ENCODE measurements at regions not wholly inside any gene's neighbourhood (a gene's known extent, or its start where the extent isn't known, plus 50 kb on each side); places are given as distances from the start of the nearest gene placed in this dataset.

- Histone ChIP-seq H3K79me2 (ENCODE audit: control insufficient read depth, insufficient read depth, low read length) (no peaks in the 10 kb centered on the region), H3K4me2 (ENCODE audit: control insufficient read depth, insufficient read depth) (no peak overlapping the region), H3K9me3 (replicated peaks; ENCODE audit: control insufficient read depth, insufficient read depth, low read length) (no peaks in the 10 kb centered on the region; the same call in 2 of the 3 replicates), H3K9ac (ENCODE audit: control insufficient read depth, insufficient read depth, low read length) (no peak overlapping the region), H3K36me3 (ENCODE audit: control insufficient read depth in 2 of 2, insufficient read depth in 2 of 2, low read length in 1 of 2) (no peaks in the 10 kb centered on the region), H3K27ac (ENCODE audit: control insufficient read depth, insufficient read depth) (no peak overlapping the region), H3K4me1 (ENCODE audit: control insufficient read depth, insufficient read depth, low read length) (no peaks in the 10 kb centered on the region), H3K27me3 (replicated peaks in 1 of 2; ENCODE audit: control insufficient read depth in 2 of 2, insufficient read depth in 2 of 2, low read length in 1 of 2) (no peaks in the 10 kb centered on the region), H3K4me3 (no peak overlapping the region), H4K20me1 (ENCODE audit: control insufficient read depth, insufficient read depth) (no peaks in the 10 kb centered on the region), H2AFZ (ENCODE audit: control insufficient read depth, low read depth, low read length) (no peak overlapping the region)
- no peak for DNase-seq (ENCODE audit: low read depth, low spot score)
- FAIRE-seq, result no peak
- TF ChIP-seq PKNOX1 (IDR thresholded peaks at IDR 0.05), result peak; percentile 38; the same call in 1 of the 2 replicates
- TF ChIP-seq SIN3A (IDR thresholded peaks at IDR 0.05; ENCODE audit: low read depth, low read length), result no peak
- ChIA-PET POLR2A (no interaction called here), SMC1A (ENCODE audit: uncharacterized antibody, unreplicated experiment) (no interaction called here), CTCF (no interaction called here), RAD21 (ENCODE audit: unreplicated experiment) (no interaction called here)
- ATAC-seq, result no peak
- intact Hi-C loops (cut with micrococcal nuclease; ENCODE audit: unreplicated experiment) (no loop called here), in situ Hi-C loops (cut with MboI) (no loop called here)
- BruUV-seq (replicated peaks), result no TSS peak
These were observed 83.5 kb upstream of the BCAR3 start for GRCh38 chr1:93765099-93765498.

- SMC1A ChIA-PET (ENCODE audit: uncharacterized antibody, unreplicated experiment), result no interaction called here
- BruUV-seq (replicated peaks), result no TSS peak
- H3K9ac ChIP-seq (ENCODE audit: control insufficient read depth, insufficient read depth, low read length), result no peak overlapping the region
- in situ Hi-C loops (cut with MboI) (no loop called here), intact Hi-C loops (cut with micrococcal nuclease; ENCODE audit: unreplicated experiment) (no loop called here)
- DNase-seq (ENCODE audit: low read depth, low spot score) (no peak), ATAC-seq (no peak), FAIRE-seq (no peak)
- POLR2A ChIA-PET, result no interaction called here
- no peaks in the 10 kb centered on the region for H3K4me1 ChIP-seq (ENCODE audit: control insufficient read depth, insufficient read depth, low read length)
- WGBS (ENCODE audit: insufficient coverage, insufficient replicate concordance, low lambda C conversion rate, missing lambda C conversion rate), result 69% methylated on average over 5 of the region's 5 CpGs
- no peaks in the 10 kb centered on the region for H3K27me3 ChIP-seq (replicated peaks in 1 of 2; ENCODE audit: control insufficient read depth in 2 of 2, insufficient read depth in 2 of 2, low read length in 1 of 2)
- H3K4me2 ChIP-seq (ENCODE audit: control insufficient read depth, insufficient read depth), result no peak overlapping the region
- H2AFZ ChIP-seq (ENCODE audit: control insufficient read depth, low read depth, low read length), result no peak overlapping the region
- H3K36me3 ChIP-seq (ENCODE audit: control insufficient read depth in 2 of 2, insufficient read depth in 2 of 2, low read length in 1 of 2), result no peaks in the 10 kb centered on the region
- no peak overlapping the region for H3K4me3 ChIP-seq
- no peaks in the 10 kb centered on the region for H4K20me1 ChIP-seq (ENCODE audit: control insufficient read depth, insufficient read depth)
- no peaks in the 10 kb centered on the region for H3K79me2 ChIP-seq (ENCODE audit: control insufficient read depth, insufficient read depth, low read length)
- no peaks in the 10 kb centered on the region; the same call in 2 of the 3 replicates for H3K9me3 ChIP-seq (replicated peaks; ENCODE audit: control insufficient read depth, insufficient read depth, low read length)
- H3K27ac ChIP-seq (ENCODE audit: control insufficient read depth, insufficient read depth), result no peak overlapping the region
- CTCF ChIA-PET, result no interaction called here
- RAD21 ChIA-PET (ENCODE audit: unreplicated experiment), result no interaction called here
- no peak for TF ChIP-seq FOS (IDR thresholded peaks at IDR 0.05; ENCODE audit: borderline replicate concordance, extremely low read depth, insufficient read length)
- TF ChIP-seq SIX5 (IDR thresholded peaks at IDR 0.05; ENCODE audit: low read depth, low read length, severe bottlenecking), result no peak
- no peak for TF ChIP-seq FOXK2 (IDR thresholded peaks at IDR 0.05)
- no peak for TF ChIP-seq MXI1 (IDR thresholded peaks at IDR 0.05; ENCODE audit: low read depth, low read length)
- no peak for TF ChIP-seq RELA (IDR thresholded peaks at IDR 0.05; ENCODE audit: borderline replicate concordance, partially characterized antibody)
- no peak for TF ChIP-seq SRF (IDR thresholded peaks at IDR 0.05; ENCODE audit: low read depth in 2 of 2, low read length in 2 of 2)
- no peak for TF ChIP-seq ZNF592 (IDR thresholded peaks at IDR 0.05)
- TF ChIP-seq GATAD2B (conservative IDR thresholded peaks at IDR 0.05; ENCODE audit: low read depth), result no peak
- TF ChIP-seq E2F4 (IDR thresholded peaks at IDR 0.05; ENCODE audit: low read depth, low read length), result no peak
- no peak for TF ChIP-seq ATF7 (IDR thresholded peaks at IDR 0.05; ENCODE audit: low read depth)
- no peak for TF ChIP-seq TARDBP (IDR thresholded peaks at IDR 0.05; ENCODE audit: borderline replicate concordance)
- TF ChIP-seq RAD21 (IDR thresholded peaks at IDR 0.05; ENCODE audit: insufficient read depth, low read depth, low read length), result no peak
These were observed 82.7 kb upstream of the BCAR3 start for GRCh38 chr1:93764366-93764750.

Measured in GM12878 (cell line).